Thyroid gland (tissue), 4 donors: ENCODE measurements at regions not wholly inside any gene's neighbourhood (a gene's known extent, or its start where the extent isn't known, plus 50 kb on each side); places are given as distances from the start of the nearest gene placed in this dataset.

Source experiments
- DNase-seq, 2 donors: peaks; one replicate each; pipeline ENCODE4 v3.0.0-alpha.2; 2019
- H3K27ac ChIP-seq, 3 donors: fragments of 200-600 bp; sonication (generic); 1 replicate in 2 of 3; 2 replicates in 1 of 3; pipeline ENCODE4 v1.5.1; 2016 to 2019; ENCODE audit warnings: mild to moderate bottlenecking in 1 of 3, moderate library complexity in 1 of 3
- H3K27me3 ChIP-seq: fragments of 200-600 bp; sonication (generic); one replicate; pipeline ENCODE4 v1.5.1; 2019
- H3K36me3 ChIP-seq, 2 donors: fragments of 200-600 bp; sonication (generic); one replicate each; pipeline ENCODE4 v1.5.1; 2016 to 2019
- H3K4me1 ChIP-seq, 2 donors: fragments of 200-600 bp; sonication (generic); one replicate each; pipeline ENCODE4 v1.5.1; 2017 to 2019
- H3K4me3 ChIP-seq, 3 donors: fragments of 200-600 bp; sonication (generic); replicated peaks in 1 of 3; 1 replicate in 2 of 3; 2 replicates in 1 of 3; pipeline ENCODE4 v1.5.1; 2016; ENCODE audit warnings: mild to moderate bottlenecking in 1 of 3
- H3K9me3 ChIP-seq: fragments of 200-600 bp; sonication (generic); one replicate; pipeline ENCODE4 v1.5.1; 2017
- CTCF ChIP-seq, 6 experiments: fragments of 200-600 bp in 3 of 6; fragments of 450-650 bp in 3 of 6; sonication (generic) in 3 of 6; IDR thresholded peaks; one replicate each; pipeline ENCODE4 v1.5.1; 2016 to 2019; ENCODE audit warnings: antibody characterized with exemption in 6 of 6, mild to moderate bottlenecking in 2 of 6, inconsistent platforms in 1 of 6, moderate library complexity in 1 of 6
- POLR2A ChIP-seq, 2 donors: fragments of 450-650 bp; IDR thresholded peaks; one replicate each; pipeline ENCODE4 v1.6.1; 2017; ENCODE audit warnings: antibody characterized with exemption in 2 of 2, mild to moderate bottlenecking in 2 of 2, moderate library complexity in 1 of 2
- WGBS, 2 donors: methylation state at CpG; one replicate each; pipeline ENCODE4 v1.1.5; 2017; 5-methylcytosine and 5-hydroxymethylcytosine counted together
- intact Hi-C: fragments of 100-400 bp; cut with DNase I; formaldehyde crosslinking; loops from one replicate; pipeline ENCODE4 v1.15.1; 2023

GRCh38 chr3:68163062-68163461, 508.6 kb upstream of the SUCLG2 start:
- 70 to 81% methylated on average over 2 of the region's 2 CpGs for WGBS, 2 donors
- Histone ChIP-seq H3K27ac (no peak overlapping the region), H3K36me3 (no peaks in the 10 kb centered on the region), H3K4me1 (no peaks in the 10 kb centered on the region), H3K27me3 (no peaks in the 10 kb centered on the region), H3K4me3 (no peak overlapping the region), H3K9me3 (no peaks in the 10 kb centered on the region)
- no peak for DNase-seq
- intact Hi-C loops, result no loop called here
- TF ChIP-seq POLR2A (IDR thresholded peaks at IDR 0.05) (no peak), CTCF (IDR thresholded peaks at IDR 0.05) (no peak)

- TF ChIP-seq CTCF (IDR thresholded peaks at IDR 0.05) (no peak), POLR2A (IDR thresholded peaks at IDR 0.05) (no peak)
Observed at GRCh38 chr3:68162644-68163043, 508.2 kb upstream of the SUCLG2 start.

GRCh38 chr3:68151359-68151758, 496.9 kb upstream of the SUCLG2 start:
- WGBS, 2 donors, result 79 to 87% methylated on average over 2 of the region's 2 CpGs
- H3K4me3 ChIP-seq, result no peak overlapping the region

More at GRCh38 chr3:68162644-68163043, 508.2 kb upstream of the SUCLG2 start:
- Histone ChIP-seq H3K4me1 (no peaks in the 10 kb centered on the region), H3K9me3 (no peaks in the 10 kb centered on the region), H3K4me3 (no peak overlapping the region), H3K27me3 (no peaks in the 10 kb centered on the region), H3K27ac (no peak overlapping the region), H3K36me3 (no peaks in the 10 kb centered on the region)
- intact Hi-C loops, result no loop called here
- no peak for DNase-seq

GRCh38 chr3:68148447-68148846, 494.0 kb upstream of the SUCLG2 start:
- 72 to 78% methylated on average over 5 of the region's 5 CpGs for WGBS, 2 donors
- H3K36me3 ChIP-seq, result no peaks in the 10 kb centered on the region
- no peak for TF ChIP-seq POLR2A (IDR thresholded peaks at IDR 0.05)
- no peaks in the 10 kb centered on the region for H3K27me3 ChIP-seq
- no peak overlapping the region for H3K4me3 ChIP-seq
- H3K9me3 ChIP-seq, result no peaks in the 10 kb centered on the region
- intact Hi-C loops, result no loop called here
- no peak overlapping the region for H3K27ac ChIP-seq
- H3K4me1 ChIP-seq, result no peaks in the 10 kb centered on the region
- DNase-seq, result no peak

More at GRCh38 chr3:68151359-68151758, 496.9 kb upstream of the SUCLG2 start:
- TF ChIP-seq CTCF (IDR thresholded peaks at IDR 0.05), result no peak
- no peak for TF ChIP-seq POLR2A (IDR thresholded peaks at IDR 0.05)
- Histone ChIP-seq H3K27me3 (no peaks in the 10 kb centered on the region), H3K4me1 (no peaks in the 10 kb centered on the region), H3K27ac (no peak overlapping the region), H3K9me3 (no peaks in the 10 kb centered on the region), H3K36me3 (no peaks in the 10 kb centered on the region)
- intact Hi-C loops, result no loop called here
- DNase-seq, result no peak

GRCh38 chr3:68142441-68142840, 488.0 kb upstream of the SUCLG2 start:
- intact Hi-C loops, result no loop called here
- Histone ChIP-seq H3K27ac (no peak overlapping the region), H3K36me3 (no peaks in the 10 kb centered on the region), H3K27me3 (no peaks in the 10 kb centered on the region), H3K4me1 (no peaks in the 10 kb centered on the region), H3K4me3 (no peak overlapping the region), H3K9me3 (no peaks in the 10 kb centered on the region)
- DNase-seq, result no peak
- TF ChIP-seq CTCF (IDR thresholded peaks at IDR 0.05) (no peak), POLR2A (IDR thresholded peaks at IDR 0.05) (no peak)
- WGBS, 2 donors, result 52 to 65% methylated on average over 2 of the region's 2 CpGs

- no peaks in the 10 kb centered on the region for H3K36me3 ChIP-seq
- DNase-seq, result no peak
- H3K9me3 ChIP-seq, result no peaks in the 10 kb centered on the region
- TF ChIP-seq CTCF (IDR thresholded peaks at IDR 0.05), result no peak
- no peak for TF ChIP-seq POLR2A (IDR thresholded peaks at IDR 0.05)
- WGBS, 2 donors, result 86 to 91% methylated on average over 3 of the region's 3 CpGs
- no peak overlapping the region for H3K4me3 ChIP-seq
- no peaks in the 10 kb centered on the region for H3K4me1 ChIP-seq
- intact Hi-C loops, result no loop called here
- no peak overlapping the region for H3K27ac ChIP-seq
- H3K27me3 ChIP-seq, result no peaks in the 10 kb centered on the region
Observed at GRCh38 chr3:68139897-68140296, 485.5 kb upstream of the SUCLG2 start.
